ENCODE measurements at regions not wholly inside any gene's neighbourhood (a gene's known extent, or its start where the extent isn't known, plus 50 kb on each side); places are given as distances from the start of the nearest gene placed in this dataset.
"Not testable (repeated sequence)": the region's sequence is repeated elsewhere in the genome, so short reads cannot be mapped to it uniquely, and the experiment has no call there.

- no peak for DNase-seq (ENCODE audit: low spot score)
Observed at GRCh38 chr18:39366656-39367055, 1801.1 kb upstream of the CELF4 start.

- no peak for DNase-seq (ENCODE audit: low spot score)
Observed at GRCh38 chr18:39365836-39366485, 1800.4 kb upstream of the CELF4 start.

GRCh38 chr18:39360072-39360471 lies 1794.5 kb upstream of the CELF4 start:
- DNase-seq (ENCODE audit: low spot score) = no peak

GRCh38 chr18:39359636-39360035 lies 1794.0 kb upstream of the CELF4 start:
- no peak for DNase-seq (ENCODE audit: low spot score)

GRCh38 chr18:39350945-39351344 lies 1785.3 kb upstream of the CELF4 start:
- DNase-seq (ENCODE audit: low spot score) = no peak

- no peak for DNase-seq (ENCODE audit: low spot score)
Observed at GRCh38 chr18:39349801-39350200, 1784.2 kb upstream of the CELF4 start.

GRCh38 chr18:39348757-39349156 lies 1783.2 kb upstream of the CELF4 start:
- no peak for DNase-seq (ENCODE audit: low spot score)

- no peak for DNase-seq (ENCODE audit: low spot score)
Observed at GRCh38 chr18:39347701-39348100, 1782.1 kb upstream of the CELF4 start.

GRCh38 chr18:39346916-39347315 lies 1781.3 kb upstream of the CELF4 start:
- DNase-seq (ENCODE audit: low spot score) = no peak

- no peak for DNase-seq (ENCODE audit: low spot score)
Observed at GRCh38 chr18:39345321-39345720, 1779.7 kb upstream of the CELF4 start.

GRCh38 chr18:39344487-39344886 lies 1778.9 kb upstream of the CELF4 start:
- DNase-seq (ENCODE audit: low spot score) = no peak

GRCh38 chr18:39341129-39341528 lies 1775.5 kb upstream of the CELF4 start:
- DNase-seq (ENCODE audit: low spot score) = no peak

GRCh38 chr18:39340418-39340817 lies 1774.8 kb upstream of the CELF4 start:
- no peak for DNase-seq (ENCODE audit: low spot score)

GRCh38 chr18:39329496-39330275 lies 1764.1 kb upstream of the CELF4 start:
- no peak for DNase-seq (ENCODE audit: low spot score)

GRCh38 chr18:39326772-39327171 lies 1761.2 kb upstream of the CELF4 start:
- no peak for DNase-seq (ENCODE audit: low spot score)

- no peak for DNase-seq (ENCODE audit: low spot score)
Observed at GRCh38 chr18:39325973-39326372, 1760.4 kb upstream of the CELF4 start.

GRCh38 chr18:39319141-39319540 lies 1753.5 kb upstream of the CELF4 start:
- no peak for DNase-seq (ENCODE audit: low spot score)

- DNase-seq (ENCODE audit: low spot score) = no peak
Observed at GRCh38 chr18:39318462-39318861, 1752.9 kb upstream of the CELF4 start.

GRCh38 chr18:39318008-39318407 lies 1752.4 kb upstream of the CELF4 start:
- DNase-seq (ENCODE audit: low spot score) = no peak

- no peak for DNase-seq (ENCODE audit: low spot score)
Observed at GRCh38 chr18:39314595-39314994, 1749.0 kb upstream of the CELF4 start.

- DNase-seq (ENCODE audit: low spot score) = no peak
Observed at GRCh38 chr18:39313992-39314391, 1748.4 kb upstream of the CELF4 start.

GRCh38 chr18:39311111-39311712 lies 1745.6 kb upstream of the CELF4 start:
- DNase-seq (ENCODE audit: low spot score) = no peak

GRCh38 chr18:39308931-39309521 lies 1743.4 kb upstream of the CELF4 start:
- not testable (repeated sequence) for DNase-seq (ENCODE audit: low spot score)

All from CD4-positive, alpha-beta T cell treated with Interleukin-6 at 100 ng/mL for 8 hours (primary cell).